Hepatocyte (in vitro differentiated cells): ENCODE measurements at regions not wholly inside any gene's neighbourhood (a gene's known extent, or its start where the extent isn't known, plus 50 kb on each side); places are given as distances from the start of the nearest gene placed in this dataset.

Experiments
- DNase-seq: peaks from one replicate; pipeline ENCODE4 v3.0.0-alpha.2; 2016; ENCODE audit warnings: low spot score
- H2AFZ ChIP-seq: fragments of 200-600 bp; sonication (generic); 2 replicates; pipeline ENCODE4 v1.6.0; 2016; ENCODE audit warnings: antibody characterized with exemption, mild to moderate bottlenecking
- H3K27ac ChIP-seq: fragments of 200-600 bp; sonication (generic); 2 replicates; pipeline ENCODE4 v1.5.1; 2016; ENCODE audit warnings: mild to moderate bottlenecking
- H3K27me3 ChIP-seq: fragments of 200-600 bp; sonication (generic); 2 replicates; pipeline ENCODE4 v1.6.1; 2016
- H3K36me3 ChIP-seq: fragments of 200-600 bp; sonication (generic); replicated peaks from 2 replicates; pipeline ENCODE4 v1.5.1; 2016; ENCODE audit warnings: low read depth; ENCODE audit not compliant: insufficient read depth
- H3K4me1 ChIP-seq: fragments of 200-600 bp; sonication (generic); 2 replicates; pipeline ENCODE4 v1.5.1; 2016; ENCODE audit warnings: mild to moderate bottlenecking, moderate library complexity; ENCODE audit not compliant: insufficient read depth
- H3K4me2 ChIP-seq: fragments of 200-600 bp; sonication (generic); 2 replicates; pipeline ENCODE4 v1.6.0; 2016
- H3K4me3 ChIP-seq: fragments of 200-600 bp; sonication (generic); 2 replicates; pipeline ENCODE4 v1.5.1; 2016; ENCODE audit warnings: mild to moderate bottlenecking
- H3K79me2 ChIP-seq: fragments of 200-600 bp; sonication (generic); 2 replicates; pipeline ENCODE4 v1.6.0; 2017; ENCODE audit warnings: mild to moderate bottlenecking
- H3K9me2 ChIP-seq: fragments of 200-600 bp; sonication (generic); replicated peaks from 2 replicates; pipeline ENCODE4 v1.6.0; 2017; ENCODE audit warnings: mild to moderate bottlenecking; ENCODE audit not compliant: insufficient read depth
- H3K9me3 ChIP-seq: fragments of 200-600 bp; sonication (generic); 2 replicates; pipeline ENCODE4 v1.5.1; 2016; ENCODE audit warnings: low read depth, mild to moderate bottlenecking
- H4K20me1 ChIP-seq: fragments of 200-600 bp; sonication (generic); 2 replicates; pipeline ENCODE4 v1.6.0; 2016; ENCODE audit warnings: mild to moderate bottlenecking; ENCODE audit not compliant: insufficient read depth, poor library complexity, severe bottlenecking
- CTCF ChIP-seq: fragments of 200-600 bp; sonication (generic); IDR thresholded peaks from 2 replicates; pipeline ENCODE4 v1.5.1; 2016; ENCODE audit warnings: antibody characterized with exemption, mild to moderate bottlenecking; ENCODE audit not compliant: poor library complexity
- EZH2 ChIP-seq: fragments of 200-600 bp; sonication (generic); IDR thresholded peaks from 2 replicates; pipeline ENCODE4 v1.6.1; 2016; ENCODE audit warnings: antibody characterized with exemption, mild to moderate bottlenecking, borderline replicate concordance
- EZH2phosphoT487 ChIP-seq: fragments of 200-600 bp; sonication (generic); IDR thresholded peaks from one replicate; pipeline ENCODE4 v1.6.1; 2018; ENCODE audit warnings: antibody characterized with exemption, mild to moderate bottlenecking, low read depth, moderate library complexity; ENCODE audit not compliant: unreplicated experiment, severe bottlenecking
- WGBS: methylation state at CpG from one replicate; pipeline ENCODE4 v1.1.6; 2016; ENCODE audit warnings: low lambda C conversion rate; ENCODE audit errors: missing lambda C conversion rate; 5-methylcytosine and 5-hydroxymethylcytosine counted together

- no peaks in the 10 kb centered on the region for H3K27me3 ChIP-seq
- H3K4me3 ChIP-seq, result no peak overlapping the region
- 89% methylated on average over 6 of the region's 6 CpGs for WGBS
- no peak overlapping the region for H3K4me2 ChIP-seq
- no peaks in the 10 kb centered on the region for H3K79me2 ChIP-seq
- H3K27ac ChIP-seq, result no peak overlapping the region
- no peaks in the 10 kb centered on the region for H3K4me1 ChIP-seq
- no peak overlapping the region for H2AFZ ChIP-seq
- TF ChIP-seq EZH2, result no peak
- no peak for TF ChIP-seq CTCF
- no peak for TF ChIP-seq EZH2phosphoT487
- no peak for DNase-seq
- H3K9me2 ChIP-seq, result no peaks in the 10 kb centered on the region
- no peaks in the 10 kb centered on the region for H3K9me3 ChIP-seq
- H4K20me1 ChIP-seq, result no peaks in the 10 kb centered on the region
- H3K36me3 ChIP-seq, result no peaks in the 10 kb centered on the region
These were observed 53.0 kb upstream of the RAB18 start for GRCh38 chr10:27451054-27451453.

- Histone ChIP-seq H3K4me1 (no peaks in the 10 kb centered on the region), H3K4me3 (no peak overlapping the region), H3K36me3 (no peaks in the 10 kb centered on the region), H3K27me3 (no peaks in the 10 kb centered on the region), H3K4me2 (no peak overlapping the region), H3K79me2 (no peaks in the 10 kb centered on the region), H3K9me2 (no peaks in the 10 kb centered on the region), H3K9me3 (no peaks in the 10 kb centered on the region), H4K20me1 (no peaks in the 10 kb centered on the region), H2AFZ (no peak overlapping the region), H3K27ac (no peak overlapping the region)
- no peak for DNase-seq
- TF ChIP-seq CTCF, result no peak
These were observed 53.9 kb upstream of the RAB18 start for GRCh38 chr10:27450225-27450624.

- no peak overlapping the region for H3K4me3 ChIP-seq
- no peaks in the 10 kb centered on the region for H3K27me3 ChIP-seq
- no peaks in the 10 kb centered on the region for H3K9me2 ChIP-seq
- H3K4me1 ChIP-seq, result no peaks in the 10 kb centered on the region
- no peak overlapping the region for H2AFZ ChIP-seq
- no peak overlapping the region for H3K27ac ChIP-seq
- no peak for TF ChIP-seq EZH2phosphoT487
- TF ChIP-seq EZH2, result no peak
- TF ChIP-seq CTCF, result no peak
- no peaks in the 10 kb centered on the region for H3K9me3 ChIP-seq
- 97% methylated on average over 4 of the region's 4 CpGs for WGBS
- DNase-seq, result no peak
- H3K36me3 ChIP-seq, result no peaks in the 10 kb centered on the region
- H3K79me2 ChIP-seq, result no peaks in the 10 kb centered on the region
- no peak overlapping the region for H3K4me2 ChIP-seq
- H4K20me1 ChIP-seq, result no peaks in the 10 kb centered on the region
These were observed 54.5 kb upstream of the RAB18 start for GRCh38 chr10:27449571-27449970.

GRCh38 chr10:27448921-27449320, 55.2 kb upstream of the RAB18 start:
- Histone ChIP-seq H4K20me1 (no peaks in the 10 kb centered on the region), H3K9me3 (no peaks in the 10 kb centered on the region), H3K4me2 (no peak overlapping the region), H3K79me2 (no peaks in the 10 kb centered on the region), H2AFZ (no peak overlapping the region), H3K9me2 (no peaks in the 10 kb centered on the region), H3K27ac (no peak overlapping the region), H3K36me3 (no peaks in the 10 kb centered on the region), H3K4me3 (no peak overlapping the region), H3K4me1 (no peaks in the 10 kb centered on the region), H3K27me3 (no peaks in the 10 kb centered on the region)
- TF ChIP-seq CTCF (no peak), EZH2phosphoT487 (no peak), EZH2 (no peak)
- no peak for DNase-seq
- WGBS, result 92% methylated on average over 2 of the region's 2 CpGs
